ENCODE measurements at regions not wholly inside any gene's neighbourhood (a gene's known extent, or its start where the extent isn't known, plus 50 kb on each side); places are given as distances from the start of the nearest gene placed in this dataset.
"Not testable (repeated sequence)": the region's sequence is repeated elsewhere in the genome, so short reads cannot be mapped to it uniquely, and the experiment has no call there.

DNA sequence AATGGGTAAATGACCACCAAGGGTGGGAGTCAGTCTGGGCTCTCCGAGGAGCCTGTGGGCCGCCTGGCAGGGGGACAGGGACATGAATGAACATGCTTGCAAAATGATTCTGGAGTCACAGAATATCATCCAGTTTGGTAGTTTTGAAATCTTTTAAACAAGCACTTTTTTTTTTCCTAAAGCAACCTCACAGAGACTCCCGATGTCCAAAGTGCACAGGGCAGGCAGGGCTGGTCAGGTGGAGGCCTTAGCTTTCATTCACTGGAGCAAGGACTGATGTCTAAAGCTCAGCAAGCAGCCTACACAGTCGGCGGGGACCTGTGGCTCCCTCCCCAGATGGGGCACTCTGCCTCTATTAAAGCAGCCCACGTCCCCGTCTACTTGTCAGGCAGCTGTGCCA is 402.9 kb downstream of the PPP1R2C start:
- H3K4me1 Mint-ChIP-seq = no peaks in the 10 kb centered on the region

DNA sequence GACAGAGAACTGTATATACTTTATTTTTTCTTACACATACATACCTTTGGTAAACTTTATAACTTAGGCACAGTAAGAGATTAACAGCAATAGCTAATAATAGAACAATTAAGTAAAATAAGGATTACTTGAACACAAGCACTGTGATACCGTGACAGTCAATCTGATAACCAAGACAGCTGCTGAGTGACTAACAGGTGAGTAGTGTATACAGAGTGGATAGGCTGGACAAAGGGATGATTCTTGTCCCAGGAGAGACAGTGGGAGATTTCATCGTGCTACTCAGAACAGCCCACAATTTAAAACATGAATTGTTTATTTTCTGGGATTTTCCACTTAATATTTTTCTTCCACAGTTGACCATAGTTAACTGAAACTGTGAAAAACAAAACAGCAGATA is 411.8 kb downstream of the PPP1R2C start:
- H3K4me1 Mint-ChIP-seq = no peaks in the 10 kb centered on the region
- POLR2A ChIA-PET = no interaction called here
- no peak overlapping the region for H3K4me3 Mint-ChIP-seq

More for the DNA sequence above, 402.9 kb downstream of the PPP1R2C start:
- no peak for DNase-seq
- Mint-ChIP-seq H3K9me3 (peaks cover 4% of the 10 kb centered on the region), H3K4me3 (no peak overlapping the region), H3K27me3 (no peaks in the 10 kb centered on the region), H3K36me3 (peaks cover 2% of the 10 kb centered on the region), H3K27ac (no peak overlapping the region)
- POLR2A ChIA-PET = no interaction called here
- no peak for ATAC-seq (ENCODE audit: low read depth)

DNA sequence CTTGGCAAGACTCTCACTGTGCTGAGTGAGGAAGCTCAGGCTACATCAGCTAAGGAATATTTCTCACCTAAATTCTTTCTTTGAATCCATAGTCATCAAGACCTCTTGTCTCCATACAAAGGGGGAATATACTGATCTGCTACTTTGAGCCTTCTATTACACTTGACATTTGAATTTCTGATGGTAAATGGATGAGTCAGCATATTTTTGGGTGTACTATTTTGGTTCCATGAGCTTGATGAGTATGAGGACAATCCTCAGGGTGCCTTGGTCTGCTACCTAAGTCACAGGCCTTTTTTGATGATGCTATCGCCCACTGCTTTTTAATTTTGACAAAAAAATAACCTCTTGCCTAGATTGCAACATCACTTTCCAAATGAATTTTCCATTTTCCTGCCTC is 415.7 kb downstream of the PPP1R2C start:
- DNase-seq (no peak), ATAC-seq (ENCODE audit: low read depth) (no peak)
- Mint-ChIP-seq H3K4me3 (no peak overlapping the region), H3K9me3 (peaks cover 1% of the 10 kb centered on the region), H3K27me3 (no peaks in the 10 kb centered on the region), H3K36me3 (no peaks in the 10 kb centered on the region), H3K4me1 (no peaks in the 10 kb centered on the region), H3K27ac (no peak overlapping the region)
- POLR2A ChIA-PET = no interaction called here

More for the DNA sequence above, 411.8 kb downstream of the PPP1R2C start:
- ATAC-seq (ENCODE audit: low read depth) (no peak), DNase-seq (no peak)
- Mint-ChIP-seq H3K36me3 (no peaks in the 10 kb centered on the region), H3K27ac (no peak overlapping the region), H3K27me3 (no peaks in the 10 kb centered on the region), H3K9me3 (peaks cover 1% of the 10 kb centered on the region)

DNA sequence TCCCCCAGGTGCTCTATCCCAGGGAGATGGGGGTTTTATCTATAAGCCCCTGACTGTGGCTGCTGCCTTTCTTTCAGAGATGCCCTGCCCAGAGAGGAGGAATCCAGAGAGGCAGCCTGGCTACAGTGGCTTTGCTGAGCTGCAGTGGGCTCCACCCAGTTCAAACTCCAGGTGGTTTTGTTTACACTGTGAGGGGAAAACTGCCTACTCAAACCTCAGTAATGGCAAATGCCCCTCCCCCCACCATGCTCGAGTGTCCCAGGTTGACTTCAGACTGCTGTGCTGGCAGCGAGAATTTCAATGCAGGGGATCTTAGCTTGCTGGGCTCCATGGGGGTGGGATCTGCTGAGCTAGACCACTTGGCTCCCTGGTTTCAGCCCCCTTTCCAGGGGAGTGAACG is 419.6 kb upstream of the CASK start:
- H3K27ac Mint-ChIP-seq = not testable (repeated sequence)

More for the DNA sequence above, 419.6 kb upstream of the CASK start:
- H3K9me3 Mint-ChIP-seq; H3K36me3 Mint-ChIP-seq; POLR2A ChIA-PET; H3K4me3 Mint-ChIP-seq; DNase-seq; H3K27me3 Mint-ChIP-seq; ATAC-seq (ENCODE audit: low read depth); H3K4me1 Mint-ChIP-seq: not testable (repeated sequence)

Measured in activated naive CD8-positive, alpha-beta T cell treated with anti-CD3 and anti-CD28 coated beads, Interleukin-2, amount 10 ng/mL, durations not matched to agents 7 days and 5 days (primary cell).